Activated naive CD4-positive, alpha-beta T cell treated with anti-CD3 and anti-CD28 coated beads, Interleukin-2, amount 50 U/mL, for 16 hours (primary cell): ENCODE measurements at regions not wholly inside any gene's neighbourhood (a gene's known extent, or its start where the extent isn't known, plus 50 kb on each side); places are given as distances from the start of the nearest gene placed in this dataset.

Source experiments
- DNase-seq: peaks from one replicate; pipeline ENCODE4 v3.0.0-alpha.2; 2020

DNA sequence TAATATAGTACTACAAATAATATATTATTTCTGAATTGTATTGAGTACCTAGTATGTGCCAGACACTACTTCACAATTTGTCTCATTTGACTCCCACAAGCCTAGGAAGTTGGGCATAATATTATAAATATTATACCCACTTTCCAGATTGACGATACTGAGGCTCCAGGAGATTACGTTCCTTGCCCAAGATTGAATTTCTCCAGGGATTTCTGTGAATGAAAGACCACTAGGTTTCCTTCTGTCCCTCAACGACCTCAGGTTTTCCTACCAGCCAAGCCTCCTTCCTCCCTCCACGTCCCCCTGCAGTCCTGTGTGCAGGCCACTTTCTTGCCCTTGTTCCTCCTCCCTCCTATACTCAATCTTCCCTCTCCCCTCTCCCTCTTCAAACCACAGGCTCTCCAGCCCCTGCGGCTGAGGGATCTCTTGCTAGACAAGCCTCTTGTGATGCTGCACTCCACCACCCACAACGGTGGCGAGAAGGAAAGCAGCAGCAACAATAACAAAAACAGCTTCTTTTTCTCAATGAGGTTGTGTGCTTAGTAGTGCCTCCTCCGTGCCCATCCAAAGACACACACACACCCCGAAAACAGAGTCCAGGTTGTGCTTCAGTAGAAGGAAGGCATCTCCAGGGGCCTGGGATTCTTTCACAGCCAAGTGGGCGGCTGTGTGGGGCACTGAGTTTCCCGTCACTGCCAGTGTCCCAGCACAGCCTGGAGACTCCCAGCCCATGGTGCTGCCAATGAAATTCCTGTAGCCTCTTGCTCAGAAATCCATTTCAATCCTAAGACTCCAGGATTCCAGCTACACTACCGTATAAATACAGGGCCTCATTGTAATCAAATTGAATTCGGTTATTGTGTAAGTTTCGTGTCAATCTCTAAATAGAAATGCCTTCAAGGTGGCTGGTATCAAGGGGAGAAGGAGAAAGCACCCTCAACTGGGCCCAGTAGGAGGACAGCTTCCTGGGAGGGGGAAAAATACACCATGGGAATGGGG is 94.4 kb downstream of the NCR2 start:
- no peak for DNase-seq

- DNase-seq: no peak
These were observed 95.5 kb downstream of the NCR2 start for GRCh38 chr6:41430875-41431274.

DNA sequence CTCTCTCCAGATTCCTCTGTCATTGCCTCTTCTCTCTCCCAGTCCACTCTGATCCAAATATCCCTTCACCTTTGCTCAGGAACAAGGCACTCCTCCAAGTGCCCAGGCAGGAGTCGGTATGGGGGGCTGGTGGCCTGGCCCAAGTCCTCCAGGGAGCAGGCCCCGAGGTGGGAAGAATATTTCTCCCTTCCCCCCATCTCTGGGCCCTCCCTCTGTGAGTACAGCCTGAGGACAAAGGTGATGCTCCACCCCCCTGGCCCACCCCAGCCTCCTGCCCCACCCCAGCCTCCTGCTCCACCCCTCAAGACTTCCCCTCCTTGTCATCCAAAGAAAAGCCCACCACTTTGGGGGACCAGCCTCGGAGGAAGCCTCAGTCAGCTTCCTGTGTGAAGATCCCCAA is 96.9 kb downstream of the NCR2 start:
- DNase-seq: no peak

- DNase-seq: no peak
These were observed 99.5 kb downstream of the NCR2 start for GRCh38 chr6:41434803-41435481.

DNA sequence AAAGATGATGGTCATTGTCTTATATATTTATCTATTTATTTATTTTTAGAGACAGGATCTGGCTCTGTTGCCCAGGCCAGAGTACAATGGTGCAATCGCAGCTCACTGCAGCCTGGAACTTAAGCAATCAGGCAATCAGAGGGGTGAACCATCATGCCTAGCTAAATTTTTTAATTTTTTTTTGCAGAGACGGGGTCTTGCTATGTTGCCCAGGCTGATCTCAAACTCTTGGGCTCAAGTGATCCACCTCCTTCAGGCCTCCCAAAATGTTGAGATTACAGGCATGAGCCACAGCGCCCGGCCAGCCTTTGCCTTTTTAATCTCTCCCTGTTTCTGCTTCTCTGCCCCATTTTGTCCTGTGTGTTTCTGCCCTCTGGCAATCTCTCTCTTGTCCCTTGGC is 102.2 kb downstream of the NCR2 start:
- no peak for DNase-seq

GRCh38 chr6:41438746-41439145 is 103.3 kb downstream of the NCR2 start:
- no peak for DNase-seq

GRCh38 chr6:41439524-41440418 is 104.4 kb downstream of the NCR2 start:
- DNase-seq: no peak

DNA sequence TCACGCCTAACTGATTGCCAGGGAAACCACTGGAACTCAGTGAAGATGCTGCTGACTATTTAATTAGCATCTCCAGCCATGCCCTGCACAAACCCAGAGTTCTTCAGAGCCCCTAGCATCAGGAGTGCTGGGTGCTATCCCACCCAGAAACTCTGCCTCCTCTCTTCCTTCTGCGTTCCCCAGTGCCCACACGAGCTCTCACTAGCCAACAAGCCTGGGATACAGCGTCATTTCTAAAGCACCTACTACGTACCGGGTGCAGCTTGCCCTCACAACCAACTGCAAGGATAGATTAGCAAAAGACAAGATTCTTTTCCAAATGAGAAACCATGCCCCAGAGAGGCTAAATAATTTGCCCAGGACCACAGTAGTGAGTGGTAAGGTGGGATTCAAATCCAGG is 105.2 kb upstream of the FOXP4 start:
- no peak for DNase-seq

- no peak for DNase-seq
These were observed 104.4 kb upstream of the FOXP4 start for GRCh38 chr6:41441598-41442351.

DNA sequence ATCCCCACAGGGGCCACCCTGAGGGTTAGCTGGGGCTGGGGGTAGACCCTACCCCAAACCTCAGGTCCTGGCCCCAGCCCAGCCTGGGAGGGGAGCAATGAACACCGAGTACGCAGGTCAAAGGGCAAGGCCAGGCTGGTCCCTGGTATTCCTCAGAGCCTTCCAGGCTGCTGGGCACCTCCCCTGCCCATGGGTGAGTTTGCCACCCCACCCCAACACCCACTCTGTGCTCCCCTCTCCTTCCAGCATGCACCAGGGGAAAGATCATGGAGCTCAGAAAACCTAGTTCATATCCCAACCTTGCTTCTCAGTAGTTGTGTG is 103.9 kb upstream of the FOXP4 start:
- DNase-seq: no peak

GRCh38 chr6:41442800-41443501 is 103.2 kb upstream of the FOXP4 start:
- peak; percentile 27 for DNase-seq

- DNase-seq: no peak
These were observed 102.3 kb upstream of the FOXP4 start for GRCh38 chr6:41443616-41444525.

- no peak for DNase-seq
These were observed 100.9 kb upstream of the FOXP4 start for GRCh38 chr6:41445261-41445660.

DNA sequence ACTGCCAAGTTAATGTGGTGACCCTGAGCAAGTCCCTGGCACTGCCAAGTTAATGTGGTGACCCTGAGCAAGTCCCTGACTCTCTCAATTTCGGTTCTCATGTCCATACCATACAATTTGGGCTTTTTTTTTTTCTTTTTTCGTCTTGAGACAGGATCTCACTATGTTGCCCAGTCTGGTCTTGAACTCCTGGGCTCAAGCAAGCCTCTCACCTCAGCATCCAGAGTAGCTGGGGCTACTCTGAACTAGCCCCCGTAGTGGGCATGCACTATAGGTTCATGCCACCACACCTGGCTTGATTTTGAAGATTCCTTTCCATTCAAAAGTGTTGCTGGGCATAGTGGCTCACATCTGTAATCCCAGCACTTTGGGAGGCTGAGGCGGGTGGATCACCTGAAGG is 100.0 kb upstream of the FOXP4 start:
- no peak for DNase-seq

GRCh38 chr6:41446907-41447545 is 99.2 kb upstream of the FOXP4 start:
- DNase-seq: no peak

DNA sequence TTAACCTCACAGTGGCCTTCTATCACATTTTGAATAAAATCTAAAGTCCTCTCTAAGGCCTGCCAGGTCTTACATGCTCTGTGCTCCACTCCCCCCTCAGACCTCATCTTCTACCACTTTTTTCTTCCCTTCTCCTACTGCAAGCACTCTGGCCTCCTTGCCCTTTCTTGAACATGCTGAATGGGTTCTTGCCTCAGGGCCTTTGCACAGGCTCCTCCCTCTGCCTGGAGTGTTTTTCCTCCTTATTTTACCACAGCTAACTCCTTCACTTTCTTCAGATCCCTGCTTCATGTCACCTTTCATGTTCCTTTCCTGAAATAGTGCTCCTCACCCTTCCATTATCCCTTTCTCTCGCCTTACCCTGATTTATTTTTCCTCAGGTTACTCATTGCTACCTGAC is 97.9 kb upstream of the FOXP4 start:
- no peak for DNase-seq

- no peak for DNase-seq
These were observed 96.6 kb upstream of the FOXP4 start for GRCh38 chr6:41449399-41450245.

GRCh38 chr6:41450581-41450980 is 95.6 kb upstream of the FOXP4 start:
- no peak for DNase-seq

GRCh38 chr6:41451039-41451438 is 95.1 kb upstream of the FOXP4 start:
- DNase-seq: no peak
